ENCODE measurements at regions not wholly inside any gene's neighbourhood (a gene's known extent, or its start where the extent isn't known, plus 50 kb on each side); places are given as distances from the start of the nearest gene placed in this dataset.
A peak's percentile ranks its signal among the peaks of the same experiment; 100 is the strongest.

- H3K27ac ChIP-seq (replicated peaks in 1 of 4) = no peak overlapping the region
- TF ChIP-seq EP300 (IDR thresholded peaks at IDR 0.05) (no peak), CTCF (IDR thresholded peaks at IDR 0.05) (no peak), POLR2A (IDR thresholded peaks at IDR 0.05; ENCODE audit: low read depth) (no peak), POLR2AphosphoS5 (IDR thresholded peaks at IDR 0.05) (no peak)
- no peaks in the 10 kb centered on the region for H3K36me3 ChIP-seq
- no peak for DNase-seq (ENCODE audit: extremely low spot score)
- H3K4me3 ChIP-seq = no peak overlapping the region
- H3K27me3 ChIP-seq = no peaks in the 10 kb centered on the region
- 31% methylated on average over 2 of the region's 2 CpGs for WGBS
- H3K9me3 ChIP-seq = no peaks in the 10 kb centered on the region
- peaks cover 9 to 15% (median 12%) of the 10 kb centered on the region in 4 donors for H3K4me1 ChIP-seq
- intact Hi-C loops (cut with DNase I) = no loop called here
These were observed 746.8 kb downstream of the CBLN4 start for GRCh38 chr20:55258559-55258958.

GRCh38 chr20:55255016-55255415 lies 750.3 kb downstream of the CBLN4 start:
- intact Hi-C loops (cut with DNase I) = no loop called here
- TF ChIP-seq POLR2A (IDR thresholded peaks at IDR 0.05; ENCODE audit: low read depth) = no peak
- no peak for TF ChIP-seq CTCF (IDR thresholded peaks at IDR 0.05)
- TF ChIP-seq POLR2AphosphoS5 (IDR thresholded peaks at IDR 0.05) = no peak
- no peak for TF ChIP-seq EP300 (IDR thresholded peaks at IDR 0.05)
- no peak overlapping the region for H3K4me3 ChIP-seq
- DNase-seq (ENCODE audit: extremely low spot score) = no peak
- no peak overlapping the region for H3K27ac ChIP-seq (replicated peaks in 1 of 4)
- H3K4me1 ChIP-seq = peaks cover 23 to 32% (median 26%) of the 10 kb centered on the region in 4 donors
- no peaks in the 10 kb centered on the region for H3K9me3 ChIP-seq
- H3K27me3 ChIP-seq = no peaks in the 10 kb centered on the region
- H3K36me3 ChIP-seq = no peaks in the 10 kb centered on the region
- WGBS = 85% methylated on average over 5 of the region's 6 CpGs

- TF ChIP-seq EP300 (IDR thresholded peaks at IDR 0.05) (no peak), POLR2A (IDR thresholded peaks at IDR 0.05; ENCODE audit: low read depth) (no peak), CTCF (IDR thresholded peaks at IDR 0.05) (no peak), POLR2AphosphoS5 (IDR thresholded peaks at IDR 0.05) (no peak)
- intact Hi-C loops (cut with DNase I) = no loop called here
- DNase-seq (ENCODE audit: extremely low spot score) = no peak
- no peaks in the 10 kb centered on the region for H3K9me3 ChIP-seq
- WGBS = 18% methylated on average over 1 of the region's 1 CpG
- peak overlapping the region in 1 of 4 donors; percentile 47 for H3K27ac ChIP-seq (replicated peaks in 1 of 4)
- H3K4me1 ChIP-seq = peaks cover 23 to 32% (median 26%) of the 10 kb centered on the region in 4 donors
- no peaks in the 10 kb centered on the region for H3K27me3 ChIP-seq
- H3K36me3 ChIP-seq = no peaks in the 10 kb centered on the region
- H3K4me3 ChIP-seq = no peak overlapping the region
These were observed 751.5 kb downstream of the CBLN4 start for GRCh38 chr20:55253781-55254180.

GRCh38 chr20:55252521-55252920 lies 752.8 kb downstream of the CBLN4 start:
- H3K27ac ChIP-seq (replicated peaks in 1 of 4) = no peak overlapping the region
- no peak overlapping the region for H3K4me3 ChIP-seq
- DNase-seq (ENCODE audit: extremely low spot score) = no peak
- intact Hi-C loops (cut with DNase I) = no loop called here
- H3K36me3 ChIP-seq = no peaks in the 10 kb centered on the region
- H3K4me1 ChIP-seq = peaks cover 23 to 32% (median 26%) of the 10 kb centered on the region in 4 donors
- TF ChIP-seq POLR2AphosphoS5 (IDR thresholded peaks at IDR 0.05) = no peak
- TF ChIP-seq POLR2A (IDR thresholded peaks at IDR 0.05; ENCODE audit: low read depth) = no peak
- no peak for TF ChIP-seq EP300 (IDR thresholded peaks at IDR 0.05)
- TF ChIP-seq CTCF (IDR thresholded peaks at IDR 0.05) = no peak
- 34% methylated on average over 5 of the region's 5 CpGs for WGBS
- H3K9me3 ChIP-seq = no peaks in the 10 kb centered on the region
- no peaks in the 10 kb centered on the region for H3K27me3 ChIP-seq

- TF ChIP-seq EP300 (IDR thresholded peaks at IDR 0.05) (no peak), POLR2A (IDR thresholded peaks at IDR 0.05; ENCODE audit: low read depth) (no peak), CTCF (IDR thresholded peaks at IDR 0.05) (no peak), POLR2AphosphoS5 (IDR thresholded peaks at IDR 0.05) (no peak)
- H3K27me3 ChIP-seq = no peaks in the 10 kb centered on the region
- H3K4me3 ChIP-seq = no peak overlapping the region
- DNase-seq (ENCODE audit: extremely low spot score) = no peak
- H3K4me1 ChIP-seq = peaks cover 23 to 32% (median 26%) of the 10 kb centered on the region in 4 donors
- H3K27ac ChIP-seq (replicated peaks in 1 of 4) = no peak overlapping the region
- 93% methylated on average over 22 of the region's 22 CpGs for WGBS
- no peaks in the 10 kb centered on the region for H3K36me3 ChIP-seq
- H3K9me3 ChIP-seq = no peaks in the 10 kb centered on the region
- intact Hi-C loops (cut with DNase I) = no loop called here
These were observed 754.1 kb downstream of the CBLN4 start for GRCh38 chr20:55251170-55251569.

Data from esophagus muscularis mucosa (tissue), 4 donors.